ENCODE measurements at regions not wholly inside any gene's neighbourhood (a gene's known extent, or its start where the extent isn't known, plus 50 kb on each side); places are given as distances from the start of the nearest gene placed in this dataset.

GRCh38 chr13:61927648-61928047 lies 512.0 kb upstream of the PCDH20 start:
- Histone ChIP-seq H3K9me3 (ENCODE audit: low read depth) (peaks cover 5% of the 10 kb centered on the region), H3K27me3 (no peaks in the 10 kb centered on the region), H3K4me2 (no peak overlapping the region), H3K4me3 (no peak overlapping the region), H2AFZ (no peak overlapping the region), H3K9me2 (replicated peaks; ENCODE audit: insufficient read depth) (no peaks in the 10 kb centered on the region), H3K4me1 (ENCODE audit: insufficient read depth) (no peaks in the 10 kb centered on the region), H3K27ac (no peak overlapping the region), H4K20me1 (ENCODE audit: insufficient read depth, poor library complexity, severe bottlenecking) (no peaks in the 10 kb centered on the region), H3K79me2 (no peaks in the 10 kb centered on the region), H3K36me3 (replicated peaks; ENCODE audit: insufficient read depth, low read depth) (no peaks in the 10 kb centered on the region)
- TF ChIP-seq, protein P1, sequence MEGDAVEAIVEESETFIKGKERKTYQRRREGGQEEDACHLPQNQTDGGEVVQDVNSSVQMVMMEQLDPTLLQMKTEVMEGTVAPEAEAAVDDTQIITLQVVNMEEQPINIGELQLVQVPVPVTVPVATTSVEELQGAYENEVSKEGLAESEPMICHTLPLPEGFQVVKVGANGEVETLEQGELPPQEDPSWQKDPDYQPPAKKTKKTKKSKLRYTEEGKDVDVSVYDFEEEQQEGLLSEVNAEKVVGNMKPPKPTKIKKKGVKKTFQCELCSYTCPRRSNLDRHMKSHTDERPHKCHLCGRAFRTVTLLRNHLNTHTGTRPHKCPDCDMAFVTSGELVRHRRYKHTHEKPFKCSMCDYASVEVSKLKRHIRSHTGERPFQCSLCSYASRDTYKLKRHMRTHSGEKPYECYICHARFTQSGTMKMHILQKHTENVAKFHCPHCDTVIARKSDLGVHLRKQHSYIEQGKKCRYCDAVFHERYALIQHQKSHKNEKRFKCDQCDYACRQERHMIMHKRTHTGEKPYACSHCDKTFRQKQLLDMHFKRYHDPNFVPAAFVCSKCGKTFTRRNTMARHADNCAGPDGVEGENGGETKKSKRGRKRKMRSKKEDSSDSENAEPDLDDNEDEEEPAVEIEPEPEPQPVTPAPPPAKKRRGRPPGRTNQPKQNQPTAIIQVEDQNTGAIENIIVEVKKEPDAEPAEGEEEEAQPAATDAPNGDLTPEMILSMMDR (IDR thresholded peaks at IDR 0.05; ENCODE audit: poor library complexity), result no peak
- TF ChIP-seq EZH2 (IDR thresholded peaks at IDR 0.05; ENCODE audit: borderline replicate concordance) (no peak), EZH2phosphoT487 (IDR thresholded peaks at IDR 0.05; ENCODE audit: low read depth, severe bottlenecking, unreplicated experiment) (no peak)
- 88% methylated on average over 1 of the region's 1 CpG for WGBS (ENCODE audit: low lambda C conversion rate, missing lambda C conversion rate)
- no peak for DNase-seq (ENCODE audit: low spot score)

- no peak for DNase-seq (ENCODE audit: low spot score)
These were observed 503.2 kb upstream of the PCDH20 start for GRCh38 chr13:61918841-61919240.

GRCh38 chr13:61916483-61916882 lies 500.8 kb upstream of the PCDH20 start:
- Histone ChIP-seq H3K27me3 (no peaks in the 10 kb centered on the region), H3K9me2 (replicated peaks; ENCODE audit: insufficient read depth) (no peaks in the 10 kb centered on the region), H3K9me3 (ENCODE audit: low read depth) (no peaks in the 10 kb centered on the region), H3K79me2 (no peaks in the 10 kb centered on the region), H3K4me3 (no peak overlapping the region), H3K27ac (no peak overlapping the region), H3K4me2 (no peak overlapping the region), H3K4me1 (ENCODE audit: insufficient read depth) (no peaks in the 10 kb centered on the region), H3K36me3 (replicated peaks; ENCODE audit: insufficient read depth, low read depth) (no peaks in the 10 kb centered on the region), H4K20me1 (ENCODE audit: insufficient read depth, poor library complexity, severe bottlenecking) (no peaks in the 10 kb centered on the region), H2AFZ (no peak overlapping the region)
- TF ChIP-seq, protein P1 (IDR thresholded peaks at IDR 0.05; ENCODE audit: poor library complexity), result no peak
- TF ChIP-seq EZH2 (IDR thresholded peaks at IDR 0.05; ENCODE audit: borderline replicate concordance), result no peak
- TF ChIP-seq EZH2phosphoT487 (IDR thresholded peaks at IDR 0.05; ENCODE audit: low read depth, severe bottlenecking, unreplicated experiment), result no peak
- DNase-seq (ENCODE audit: low spot score), result no peak
- 81% methylated on average over 1 of the region's 1 CpG for WGBS (ENCODE audit: low lambda C conversion rate, missing lambda C conversion rate)

More at GRCh38 chr13:61918841-61919240, 503.2 kb upstream of the PCDH20 start:
- Histone ChIP-seq H2AFZ (no peak overlapping the region), H4K20me1 (ENCODE audit: insufficient read depth, poor library complexity, severe bottlenecking) (no peaks in the 10 kb centered on the region), H3K4me2 (no peak overlapping the region), H3K4me1 (ENCODE audit: insufficient read depth) (no peaks in the 10 kb centered on the region), H3K9me3 (ENCODE audit: low read depth) (peaks cover 5% of the 10 kb centered on the region), H3K36me3 (replicated peaks; ENCODE audit: insufficient read depth, low read depth) (no peaks in the 10 kb centered on the region), H3K27ac (no peak overlapping the region), H3K79me2 (no peaks in the 10 kb centered on the region), H3K9me2 (replicated peaks; ENCODE audit: insufficient read depth) (no peaks in the 10 kb centered on the region), H3K4me3 (no peak overlapping the region), H3K27me3 (no peaks in the 10 kb centered on the region)
- TF ChIP-seq, protein P1 (IDR thresholded peaks at IDR 0.05; ENCODE audit: poor library complexity), result no peak
- TF ChIP-seq EZH2 (IDR thresholded peaks at IDR 0.05; ENCODE audit: borderline replicate concordance) (no peak), EZH2phosphoT487 (IDR thresholded peaks at IDR 0.05; ENCODE audit: low read depth, severe bottlenecking, unreplicated experiment) (no peak)
- 81% methylated on average over 2 of the region's 2 CpGs for WGBS (ENCODE audit: low lambda C conversion rate, missing lambda C conversion rate)

- DNase-seq (ENCODE audit: low spot score), result no peak
- H4K20me1 ChIP-seq (ENCODE audit: insufficient read depth, poor library complexity, severe bottlenecking), result no peaks in the 10 kb centered on the region
- H3K9me2 ChIP-seq (replicated peaks; ENCODE audit: insufficient read depth), result no peaks in the 10 kb centered on the region
- no peak overlapping the region for H3K27ac ChIP-seq
- TF ChIP-seq, protein P1 (IDR thresholded peaks at IDR 0.05; ENCODE audit: poor library complexity), result no peak
- no peak for TF ChIP-seq EZH2phosphoT487 (IDR thresholded peaks at IDR 0.05; ENCODE audit: low read depth, severe bottlenecking, unreplicated experiment)
- no peak for TF ChIP-seq EZH2 (IDR thresholded peaks at IDR 0.05; ENCODE audit: borderline replicate concordance)
- H3K79me2 ChIP-seq, result no peaks in the 10 kb centered on the region
- no peaks in the 10 kb centered on the region for H3K36me3 ChIP-seq (replicated peaks; ENCODE audit: insufficient read depth, low read depth)
- H3K9me3 ChIP-seq (ENCODE audit: low read depth), result no peaks in the 10 kb centered on the region
- no peaks in the 10 kb centered on the region for H3K27me3 ChIP-seq
- H3K4me1 ChIP-seq (ENCODE audit: insufficient read depth), result no peaks in the 10 kb centered on the region
- no peak overlapping the region for H2AFZ ChIP-seq
- no peak overlapping the region for H3K4me3 ChIP-seq
- WGBS (ENCODE audit: low lambda C conversion rate, missing lambda C conversion rate), result 87% methylated on average over 1 of the region's 1 CpG
- no peak overlapping the region for H3K4me2 ChIP-seq
These were observed 497.5 kb upstream of the PCDH20 start for GRCh38 chr13:61913183-61913582.

Data from hepatocyte (in vitro differentiated cells).